Mesodermal cell (in vitro differentiated cells): ENCODE measurements at regions not wholly inside any gene's neighbourhood (a gene's known extent, or its start where the extent isn't known, plus 50 kb on each side); places are given as distances from the start of the nearest gene placed in this dataset.
"Not testable (repeated sequence)": the region's sequence is repeated elsewhere in the genome, so short reads cannot be mapped to it uniquely, and the experiment has no call there.

ENCODE experiments used
- H3K27ac ChIP-seq: 2 replicates; pipeline ENCODE4 v1.7.0; 2013; ENCODE audit warnings: mild to moderate bottlenecking, low read depth, low read length, moderate library complexity; ENCODE audit not compliant: severe bottlenecking
- H3K36me3 ChIP-seq: 2 replicates; pipeline ENCODE4 v1.7.1; 2013; ENCODE audit warnings: mild to moderate bottlenecking, low read length, moderate library complexity; ENCODE audit not compliant: control insufficient read depth, insufficient read depth
- H3K4me1 ChIP-seq: one replicate; pipeline ENCODE4 v1.7.1; 2013; ENCODE audit warnings: mild to moderate bottlenecking, low read length; ENCODE audit not compliant: insufficient read depth, control insufficient read depth, poor library complexity, severe bottlenecking
- H3K4me3 ChIP-seq: 2 replicates; pipeline ENCODE4 v1.7.0; 2013; ENCODE audit warnings: low read length, control low read depth, mild to moderate bottlenecking; ENCODE audit not compliant: insufficient read depth, poor library complexity, severe bottlenecking; ENCODE audit errors: extremely low read depth
- H3K9me3 ChIP-seq: 2 replicates; pipeline ENCODE4 v1.7.1; 2013; ENCODE audit warnings: mild to moderate bottlenecking, low read length, moderate library complexity; ENCODE audit not compliant: control insufficient read depth
- WGBS, 2 experiments: methylation state at CpG; one replicate each; pipeline ENCODE4 v1.1.5; 2013; ENCODE audit warnings: missing lambda C conversion rate in 2 of 2; ENCODE audit not compliant: insufficient coverage in 2 of 2; 5-methylcytosine and 5-hydroxymethylcytosine counted together

DNA sequence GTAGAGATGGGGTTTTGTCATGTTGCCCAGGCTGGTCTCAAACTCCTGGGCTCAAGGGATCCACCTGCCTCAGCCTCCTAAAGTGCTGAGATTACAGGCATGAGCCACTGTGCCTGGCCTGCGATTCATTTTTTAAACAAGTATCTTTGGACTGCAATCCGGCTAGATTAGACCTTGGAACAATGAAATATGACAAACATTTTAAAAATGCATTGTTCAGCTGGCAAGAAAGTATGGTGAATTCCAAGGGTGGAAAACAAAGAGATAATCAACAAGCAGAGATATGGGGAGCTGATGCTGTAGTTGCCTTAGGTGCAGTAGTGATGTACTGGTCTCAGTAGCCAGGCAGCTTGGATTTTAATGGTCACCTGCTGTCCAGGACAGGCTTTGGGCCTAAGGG lies 95.8 kb upstream of the GOLGA8J start:
- Histone ChIP-seq H3K4me1 (no peaks in the 10 kb centered on the region), H3K4me3 (no peak overlapping the region), H3K9me3 (no peaks in the 10 kb centered on the region), H3K36me3 (no peaks in the 10 kb centered on the region), H3K27ac (no peak overlapping the region)
- WGBS, 2 experiments, result 93% methylated on average over 2 of the region's 2 CpGs

GRCh38 chr15:29978411-29979382 lies 104.1 kb upstream of the GOLGA8J start:
- Histone ChIP-seq H3K4me1 (no peaks in the 10 kb centered on the region), H3K36me3 (no peaks in the 10 kb centered on the region), H3K4me3 (no peak overlapping the region), H3K9me3 (no peaks in the 10 kb centered on the region), H3K27ac (no peak overlapping the region)
- 89 to 90% methylated on average over 4 to 5 of the region's 8 CpGs for WGBS, 2 experiments

DNA sequence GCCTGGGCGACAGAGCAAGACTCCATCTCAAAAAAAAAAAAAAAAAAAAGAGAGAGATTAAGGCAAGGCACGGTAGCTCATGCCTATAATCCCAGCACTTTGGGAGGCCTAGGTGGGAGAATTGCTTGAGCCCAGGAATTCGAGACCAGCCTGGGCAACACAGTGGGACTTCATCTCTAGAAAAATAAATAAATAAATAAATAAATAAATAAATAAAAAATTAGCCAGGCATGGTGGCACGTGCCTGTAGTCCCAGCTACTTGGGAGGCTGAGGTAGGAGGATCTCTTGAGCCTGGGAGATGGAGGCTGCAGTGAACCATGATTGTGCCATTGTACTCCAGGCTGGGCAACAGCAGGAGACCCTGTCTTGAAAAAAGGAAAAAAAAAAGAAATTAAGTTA lies 108.7 kb upstream of the GOLGA8J start:
- not testable (repeated sequence) for H3K36me3 ChIP-seq, H3K9me3 ChIP-seq, H3K4me1 ChIP-seq, H3K27ac ChIP-seq, H3K4me3 ChIP-seq
- WGBS, 2 experiments, result 100% methylated on average over 1 of the region's 4 CpGs; no CpG with 5 or more reads in 1 of the 2 experiments

DNA sequence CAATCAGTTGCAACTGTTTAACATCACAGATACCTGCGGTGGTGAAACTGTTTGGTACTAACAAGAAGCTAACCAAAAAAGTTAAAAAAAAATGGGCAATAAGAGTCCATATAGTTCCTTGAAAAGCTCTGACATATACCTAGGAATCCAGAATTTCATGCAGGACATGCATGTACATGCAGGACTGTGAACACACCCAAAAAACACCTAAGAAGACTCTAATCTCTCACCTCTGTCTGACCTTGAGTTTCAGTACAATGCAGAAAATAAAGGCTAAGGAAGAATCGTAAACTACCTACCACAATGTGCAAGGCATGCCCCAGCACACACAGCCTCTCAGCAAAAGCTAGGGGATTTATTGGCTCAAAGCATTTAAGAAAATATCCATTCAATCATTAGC lies 110.7 kb upstream of the GOLGA8J start:
- Histone ChIP-seq H3K9me3 (no peaks in the 10 kb centered on the region), H3K36me3 (no peaks in the 10 kb centered on the region), H3K4me3 (no peak overlapping the region), H3K27ac (no peak overlapping the region), H3K4me1 (no peaks in the 10 kb centered on the region)
- 80 to 86% methylated on average over 1 of the region's 2 CpGs for WGBS, 2 experiments

- H3K4me1 ChIP-seq, result no peaks in the 10 kb centered on the region
- no peaks in the 10 kb centered on the region for H3K9me3 ChIP-seq
- 89% methylated on average over 1 of the region's 1 CpG; no CpG with 5 or more reads in 1 of the 2 experiments for WGBS, 2 experiments
- H3K27ac ChIP-seq, result no peak overlapping the region
- H3K4me3 ChIP-seq, result no peak overlapping the region
- H3K36me3 ChIP-seq, result no peaks in the 10 kb centered on the region
These were observed 112.4 kb upstream of the GOLGA8J start for GRCh38 chr15:29970402-29970695.

DNA sequence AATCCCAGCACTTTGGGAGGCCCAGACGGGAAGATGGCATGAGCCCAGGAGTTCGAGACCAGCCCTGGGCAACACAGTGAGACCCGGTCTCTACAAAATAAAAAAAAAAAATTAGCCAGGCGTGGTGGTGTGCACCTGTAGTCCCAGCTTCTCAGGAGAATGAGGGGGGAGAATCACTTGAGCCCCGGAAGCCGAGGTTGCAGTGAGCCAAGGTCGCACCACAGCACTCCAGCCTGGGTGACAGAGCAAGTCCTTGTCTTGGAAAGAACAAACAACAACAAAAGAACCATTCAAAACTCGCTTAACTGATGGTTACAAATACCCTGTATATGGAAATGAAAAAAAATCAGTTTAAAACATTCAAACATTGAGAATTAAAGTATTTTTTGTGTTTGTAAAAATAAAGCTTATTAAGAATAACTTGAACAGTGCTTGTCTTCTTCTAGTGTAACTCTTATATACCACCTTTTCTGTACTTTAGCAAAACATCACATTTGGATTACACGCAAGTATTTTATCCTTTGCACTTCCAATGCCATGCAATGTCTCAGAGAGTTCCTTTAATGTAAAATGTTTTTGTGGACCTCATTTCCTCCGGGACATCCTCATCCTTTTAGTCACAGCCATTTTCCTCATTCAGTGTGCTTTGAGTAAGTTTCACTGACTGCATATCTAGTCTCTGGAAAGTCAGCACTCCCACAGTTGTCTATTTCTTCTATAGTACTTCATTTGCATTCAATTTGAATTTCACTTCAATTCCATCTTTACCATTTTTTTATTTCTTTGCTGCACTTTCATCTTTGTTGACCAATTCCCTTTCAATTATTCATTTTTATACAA lies 113.0 kb upstream of the GOLGA8J start:
- 82 to 100% methylated on average over 5 to 6 of the region's 10 CpGs for WGBS, 2 experiments
- Histone ChIP-seq H3K9me3 (no peaks in the 10 kb centered on the region), H3K4me3 (no peak overlapping the region), H3K4me1 (no peaks in the 10 kb centered on the region), H3K36me3 (no peaks in the 10 kb centered on the region), H3K27ac (no peak overlapping the region)

DNA sequence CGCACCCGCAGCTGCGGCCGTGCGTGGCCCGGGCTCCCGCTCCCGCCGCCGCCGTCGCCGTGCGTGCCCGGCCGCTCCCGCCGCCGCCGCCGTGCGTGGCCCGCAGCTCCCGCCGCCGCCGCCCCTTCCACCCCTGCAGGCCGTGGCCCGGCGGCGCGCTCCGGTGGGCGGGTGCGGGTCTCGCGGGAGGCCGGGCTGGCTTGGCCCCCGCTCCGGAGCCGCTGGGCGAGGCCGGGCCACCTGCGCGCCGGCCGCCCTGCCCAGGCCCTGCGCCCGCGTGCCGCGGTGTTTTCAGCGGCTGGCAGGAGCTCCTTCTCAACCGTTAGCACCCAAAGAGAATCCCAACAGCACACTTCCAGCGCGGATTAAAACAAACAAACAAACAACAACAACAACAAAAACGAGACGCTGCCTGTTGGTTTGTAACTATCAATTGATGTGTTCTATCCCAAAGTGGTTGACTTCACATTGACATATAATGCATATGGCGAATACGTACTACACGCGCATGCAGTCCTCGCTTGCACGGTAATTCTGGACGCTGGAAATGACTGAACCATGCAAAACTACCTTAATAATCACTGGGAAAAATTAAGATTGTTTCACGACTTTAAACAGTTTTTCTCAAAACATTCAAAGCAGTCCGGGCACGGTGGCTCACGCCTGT lies 113.7 kb upstream of the GOLGA8J start:
- peak overlapping the region; percentile 29 for H3K4me3 ChIP-seq

DNA sequence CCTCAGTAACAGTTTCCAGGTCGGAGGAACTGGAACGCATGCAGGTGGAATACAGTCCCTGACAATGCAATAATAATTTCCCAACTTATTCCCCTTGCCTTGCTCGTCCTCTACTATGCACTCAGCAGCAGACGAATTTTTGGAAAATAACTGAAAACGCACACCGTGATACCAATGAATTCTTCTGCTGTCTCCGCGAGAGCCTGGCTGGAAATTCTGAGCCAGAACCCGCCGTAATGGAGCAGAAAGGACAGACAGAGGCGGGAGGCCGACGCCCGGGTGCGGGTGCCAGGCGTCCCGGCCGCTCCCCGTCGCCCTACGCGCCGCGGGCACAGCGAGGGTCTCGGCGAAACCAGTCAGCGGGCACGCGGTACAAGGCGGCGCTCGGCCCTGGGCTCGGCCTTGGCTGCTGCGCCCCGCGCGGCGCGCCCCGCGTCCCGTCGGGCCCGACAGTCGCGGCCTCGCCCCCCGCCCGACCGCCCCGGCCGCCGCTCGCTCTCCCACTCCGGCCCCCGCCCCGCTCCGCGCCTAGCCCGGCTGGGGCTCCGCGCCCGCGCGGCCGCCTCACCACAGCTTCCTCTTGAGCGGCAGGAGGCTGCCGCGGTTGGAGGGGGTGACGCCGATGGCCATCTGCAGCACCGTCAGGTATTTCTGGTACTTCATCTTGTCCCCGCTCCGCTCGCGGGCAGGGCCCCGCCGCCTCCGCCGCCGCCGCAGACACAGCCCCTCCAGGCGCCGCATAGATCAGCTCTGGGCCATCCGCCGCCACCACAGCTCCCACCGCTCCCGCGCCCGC lies 114.5 kb upstream of the GOLGA8J start:
- 4 to 6% methylated on average over 60 to 87 of the region's 91 CpGs for WGBS, 2 experiments
- H3K36me3 ChIP-seq, result no peaks in the 10 kb centered on the region
- H3K4me1 ChIP-seq, result no peaks in the 10 kb centered on the region
- no peaks in the 10 kb centered on the region for H3K9me3 ChIP-seq
- peak overlapping the region; percentile 29 for H3K4me3 ChIP-seq
- no peak overlapping the region for H3K27ac ChIP-seq

More for the DNA sequence above, 113.7 kb upstream of the GOLGA8J start:
- Histone ChIP-seq H3K9me3 (no peaks in the 10 kb centered on the region), H3K27ac (no peak overlapping the region), H3K4me1 (no peaks in the 10 kb centered on the region), H3K36me3 (no peaks in the 10 kb centered on the region)
- 21 to 23% methylated on average over 52 to 54 of the region's 69 CpGs for WGBS, 2 experiments

- Histone ChIP-seq H3K36me3 (no peaks in the 10 kb centered on the region), H3K9me3 (no peaks in the 10 kb centered on the region), H3K27ac (no peak overlapping the region), H3K4me1 (no peaks in the 10 kb centered on the region), H3K4me3 (no peak overlapping the region)
- WGBS, 2 experiments, result 67 to 71% methylated on average over 1 of the region's 1 CpG
These were observed 120.3 kb upstream of the GOLGA8J start for GRCh38 chr15:29962407-29962806.
